Right atrium auricular region (tissue), 2 donors: ENCODE measurements at regions not wholly inside any gene's neighbourhood (a gene's known extent, or its start where the extent isn't known, plus 50 kb on each side); places are given as distances from the start of the nearest gene placed in this dataset.

Experiments used
- DNase-seq: peaks from one replicate; pipeline ENCODE4 v3.0.0-alpha.2; 2019; ENCODE audit warnings: low spot score
- H3K27ac ChIP-seq, 2 donors: fragments of 200-600 bp; sonication (generic); 1 replicate in 1 of 2; 2 replicates in 1 of 2; pipeline ENCODE4 v1.5.1; 2016 to 2019
- H3K27me3 ChIP-seq, 2 donors: fragments of 200-600 bp; sonication (generic); one replicate each; pipeline versions ENCODE4 v1.5.1 to v1.6.0; 2017 to 2019
- H3K36me3 ChIP-seq: fragments of 200-600 bp; sonication (generic); one replicate; pipeline ENCODE4 v1.5.1; 2016
- H3K4me1 ChIP-seq, 2 donors: fragments of 200-600 bp; sonication (generic); one replicate each; pipeline versions ENCODE4 v1.5.1 to v1.6.0; 2017 to 2019
- H3K4me3 ChIP-seq, 2 donors: fragments of 200-600 bp; sonication (generic); 1 replicate in 1 of 2; 2 replicates in 1 of 2; pipeline ENCODE4 v1.5.1; 2017 to 2019; ENCODE audit warnings: mild to moderate bottlenecking in 1 of 2, moderate library complexity in 1 of 2
- H3K9me3 ChIP-seq, 2 donors: fragments of 200-600 bp; sonication (generic); one replicate each; pipeline ENCODE4 v1.5.1; 2019
- CTCF ChIP-seq, 2 donors: fragments of 200-600 bp; sonication (generic); IDR thresholded peaks; one replicate each; pipeline ENCODE4 v1.5.1; 2019; ENCODE audit warnings: antibody characterized with exemption in 2 of 2

DNA sequence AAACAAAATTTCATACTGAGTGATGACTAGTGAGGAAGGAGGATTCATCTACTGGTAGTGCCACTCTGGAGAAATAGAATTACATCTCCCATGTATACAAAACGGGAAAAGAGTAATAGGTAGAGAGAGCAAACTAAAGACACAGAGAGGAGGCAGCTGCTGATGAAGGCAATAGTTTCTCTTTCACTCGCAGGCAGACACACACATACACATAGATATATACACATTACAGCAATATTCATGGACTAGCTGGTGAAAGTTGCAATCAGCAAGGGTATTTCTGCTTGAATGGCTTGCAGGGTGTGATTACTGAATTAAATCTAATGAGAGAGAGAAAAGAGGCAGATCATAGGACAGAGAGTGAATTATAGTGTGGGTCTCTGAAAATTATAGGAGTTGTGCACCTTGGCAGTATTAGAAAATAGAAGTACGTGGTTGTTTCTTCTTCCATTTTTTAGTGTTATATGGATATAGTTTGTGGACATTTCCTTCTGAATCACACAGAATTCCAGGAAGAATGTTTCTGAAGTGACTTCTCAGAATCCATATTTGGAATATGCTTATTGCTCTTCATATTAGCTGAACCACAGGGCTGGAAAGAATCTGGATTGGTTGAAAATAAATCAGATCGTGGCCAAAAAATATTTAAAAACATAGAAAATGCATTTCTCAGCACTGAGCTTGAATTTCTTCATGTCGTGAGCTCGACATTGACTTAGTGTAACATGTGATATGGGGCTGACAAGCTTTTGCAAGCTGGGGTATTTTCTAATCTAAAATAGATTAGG lies 991.2 kb downstream of the TUSC7 start:
- Histone ChIP-seq H3K27ac (no peak overlapping the region), H3K36me3 (no peaks in the 10 kb centered on the region), H3K4me1 (no peaks in the 10 kb centered on the region), H3K9me3 (no peaks in the 10 kb centered on the region), H3K4me3 (no peak overlapping the region), H3K27me3 (no peaks in the 10 kb centered on the region)
- no peak for DNase-seq
- no peak for TF ChIP-seq CTCF (IDR thresholded peaks at IDR 0.05)

DNA sequence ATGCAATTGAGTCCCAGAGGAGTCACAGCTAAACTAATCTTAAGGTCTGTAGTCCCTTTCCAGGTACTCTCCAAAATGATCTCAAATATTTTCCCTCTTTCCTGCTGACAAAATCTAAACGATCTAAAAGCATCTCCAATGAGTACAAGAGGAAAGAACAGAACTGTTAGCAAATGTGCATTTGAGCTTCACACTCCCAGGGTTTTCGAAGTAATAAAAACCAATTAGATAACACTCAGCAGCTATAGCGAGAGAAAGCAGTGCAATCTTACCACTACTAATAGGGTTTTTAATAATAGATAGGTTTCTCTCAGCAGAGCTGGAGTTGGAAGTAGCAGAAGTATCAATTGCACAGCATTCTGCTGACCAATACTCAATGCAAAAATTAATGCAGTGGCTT lies 995.4 kb downstream of the TUSC7 start:
- TF ChIP-seq CTCF (IDR thresholded peaks at IDR 0.05), result no peak
- Histone ChIP-seq H3K4me3 (no peak overlapping the region), H3K27ac (no peak overlapping the region), H3K36me3 (no peaks in the 10 kb centered on the region), H3K9me3 (no peaks in the 10 kb centered on the region), H3K4me1 (no peaks in the 10 kb centered on the region), H3K27me3 (no peaks in the 10 kb centered on the region)
- DNase-seq, result no peak

GRCh38 chr3:117706037-117706436 lies 996.5 kb downstream of the TUSC7 start:
- Histone ChIP-seq H3K4me3 (no peak overlapping the region), H3K27me3 (no peaks in the 10 kb centered on the region), H3K4me1 (no peaks in the 10 kb centered on the region), H3K9me3 (no peaks in the 10 kb centered on the region), H3K36me3 (no peaks in the 10 kb centered on the region), H3K27ac (no peak overlapping the region)
- TF ChIP-seq CTCF (IDR thresholded peaks at IDR 0.05), result no peak
- DNase-seq, result no peak

- no peak for TF ChIP-seq CTCF (IDR thresholded peaks at IDR 0.05)
- DNase-seq, result no peak
- Histone ChIP-seq H3K36me3 (no peaks in the 10 kb centered on the region), H3K4me1 (no peaks in the 10 kb centered on the region), H3K27ac (no peak overlapping the region), H3K9me3 (no peaks in the 10 kb centered on the region), H3K4me3 (no peak overlapping the region), H3K27me3 (no peaks in the 10 kb centered on the region)
Observed at GRCh38 chr3:117706756-117707155, 997.2 kb downstream of the TUSC7 start.

DNA sequence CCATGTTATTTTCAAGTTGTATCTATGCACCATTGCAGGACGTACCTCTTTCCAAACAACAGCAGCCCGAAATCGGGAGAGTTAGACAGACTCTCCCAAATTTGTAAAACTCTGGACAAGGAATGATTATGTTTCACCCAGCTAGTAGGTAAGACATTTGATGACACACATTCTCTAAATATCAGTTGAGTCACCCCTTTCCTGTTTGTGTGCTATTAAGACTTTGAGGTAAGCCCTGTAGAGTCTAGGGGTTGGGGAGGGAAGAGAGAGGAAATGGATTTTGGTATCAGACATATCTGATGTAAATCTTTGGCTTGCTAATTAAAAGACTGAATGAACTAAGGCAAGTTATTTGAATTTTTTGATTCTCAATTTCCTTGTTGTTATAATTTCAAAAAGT lies 999.0 kb downstream of the TUSC7 start:
- Histone ChIP-seq H3K27me3 (no peaks in the 10 kb centered on the region), H3K9me3 (no peaks in the 10 kb centered on the region), H3K4me1 (no peaks in the 10 kb centered on the region), H3K27ac (no peak overlapping the region), H3K36me3 (no peaks in the 10 kb centered on the region), H3K4me3 (no peak overlapping the region)
- no peak for DNase-seq
- TF ChIP-seq CTCF (IDR thresholded peaks at IDR 0.05), result no peak

GRCh38 chr3:117709108-117709507 lies 999.5 kb downstream of the TUSC7 start:
- no peaks in the 10 kb centered on the region for H3K4me1 ChIP-seq
- no peak overlapping the region for H3K27ac ChIP-seq
- H3K9me3 ChIP-seq, result no peaks in the 10 kb centered on the region
- no peaks in the 10 kb centered on the region for H3K27me3 ChIP-seq
- no peak overlapping the region for H3K4me3 ChIP-seq
- H3K36me3 ChIP-seq, result no peaks in the 10 kb centered on the region
- no peak for TF ChIP-seq CTCF (IDR thresholded peaks at IDR 0.05)
- DNase-seq, result no peak
